ENCODE measurements at regions not wholly inside any gene's neighbourhood (a gene's known extent, or its start where the extent isn't known, plus 50 kb on each side); places are given as distances from the start of the nearest gene placed in this dataset.

- DNase-seq: no peak
- no peak overlapping the region for H4K8ac ChIP-seq (replicated peaks; ENCODE audit: insufficient read length, low read depth, low read length)
- H3K23ac ChIP-seq (ENCODE audit: insufficient read length, low read depth, low read length): no peak overlapping the region
- no CpG with 5 or more reads among the region's 1 CpG for whole genome bisulfite sequencing (ENCODE audit: extremely low coverage, insufficient read length, low lambda C conversion rate)
- no peak overlapping the region for H2BK120ac ChIP-seq (ENCODE audit: low read depth, low read length, poor library complexity, severe bottlenecking)
- H3K23me2 ChIP-seq (ENCODE audit: insufficient read length, low read depth, low read length, poor library complexity, severe bottlenecking): no peaks in the 10 kb centered on the region
- no peak overlapping the region for H3T11ph ChIP-seq (ENCODE audit: low read length)
- H3K4ac ChIP-seq (ENCODE audit: low read depth, low read length): no peak overlapping the region
- no peak overlapping the region for H2AK5ac ChIP-seq (ENCODE audit: insufficient read length, low read length)
- H2BK20ac ChIP-seq (ENCODE audit: low read depth, low read length, poor library complexity, severe bottlenecking): no peak overlapping the region
- no peak overlapping the region for H3K56ac ChIP-seq (ENCODE audit: insufficient read length, low read depth, low read length)
- H4K5ac ChIP-seq (ENCODE audit: insufficient read length, low read depth, low read length): no peak overlapping the region
- H3K4me2 ChIP-seq (ENCODE audit: insufficient read depth, insufficient read length, low read length): no peak overlapping the region
- H3K27ac Mint-ChIP-seq: no peak overlapping the region
- no peak overlapping the region for H3K27ac ChIP-seq (ENCODE audit: insufficient read length, low read depth, low read length)
- H3K79me1 ChIP-seq (ENCODE audit: insufficient read depth, low read depth, low read length, poor library complexity, severe bottlenecking): no peaks in the 10 kb centered on the region
- no peak overlapping the region for H3K4me3 Mint-ChIP-seq
- H2BK15ac ChIP-seq (ENCODE audit: low read depth, low read length): no peak overlapping the region
- no peaks in the 10 kb centered on the region for H3K4me1 ChIP-seq (ENCODE audit: insufficient read depth, low read length)
- no peak overlapping the region for H4K91ac ChIP-seq (ENCODE audit: insufficient read length, low read depth, low read length)
- no peak overlapping the region for H2AFZ ChIP-seq (ENCODE audit: low read length)
- peaks cover 2 to 5% of the 10 kb centered on the region in 2 experiments; a peak in 2 of 4 replicates for H3K4me1 Mint-ChIP-seq
- H3K79me2 ChIP-seq (ENCODE audit: insufficient read depth, low read length): no peaks in the 10 kb centered on the region
- peaks cover 3% of the 10 kb centered on the region in 2 experiments; a peak in 3 of 5 replicates for H3K9me3 Mint-ChIP-seq
- no peak overlapping the region for H3K9ac ChIP-seq (ENCODE audit: extremely low read depth, insufficient read length, low read length)
- H3K27me3 ChIP-seq (ENCODE audit: insufficient read depth, low read length): no peaks in the 10 kb centered on the region; the same call in 1 of the 2 replicates
- H3K18ac ChIP-seq (ENCODE audit: insufficient read length, low read depth, low read length): no peak overlapping the region
- H3K14ac ChIP-seq (ENCODE audit: insufficient read depth, low read length): no peak overlapping the region
- no peak overlapping the region for H2BK12ac ChIP-seq (ENCODE audit: insufficient read length, low read depth, low read length)
- peaks cover 13% of the 10 kb centered on the region; the same call in 1 of the 2 replicates for H3K27me3 Mint-ChIP-seq (ENCODE audit: low read depth)
- no peaks in the 10 kb centered on the region for H4K20me1 ChIP-seq (ENCODE audit: control insufficient read depth, insufficient read depth, insufficient read length)
- no peaks in the 10 kb centered on the region for H3K36me3 Mint-ChIP-seq (ENCODE audit: insufficient read depth in 1 of 3, low read depth in 3 of 3)
- H3K9me3 ChIP-seq (ENCODE audit: control insufficient read depth, low read depth, low read length): no peaks in the 10 kb centered on the region
- no peak overlapping the region for H2BK5ac ChIP-seq (ENCODE audit: insufficient read length, low read length)
- TF ChIP-seq CTCF (conservative IDR thresholded peaks at IDR 0.05): no peak
Measured at GRCh38 chr9:120158221-120158620, 421.7 kb downstream of the CDK5RAP2 start.

Data from H9 (cell line).